ENCODE measurements at regions not wholly inside any gene's neighbourhood (a gene's known extent, or its start where the extent isn't known, plus 50 kb on each side); places are given as distances from the start of the nearest gene placed in this dataset.

- TF ChIP-seq CBX8 (IDR thresholded peaks at IDR 0.05; ENCODE audit: borderline replicate concordance, low read depth, low read length), result no peak
- TF ChIP-seq CTCF (IDR thresholded peaks at IDR 0.05; ENCODE audit: control extremely low read depth in 1 of 3, insufficient read depth in 1 of 3, low read depth in 1 of 3, low read length in 3 of 3), result no peak
- TF ChIP-seq SIN3A (conservative IDR thresholded peaks at IDR 0.05 in 1 of 2, IDR thresholded peaks at IDR 0.05 in 1 of 2; ENCODE audit: low read depth in 1 of 2, low read length in 2 of 2), result no peak
- TF ChIP-seq GABPA (IDR thresholded peaks at IDR 0.05; ENCODE audit: borderline replicate concordance, insufficient read depth, low read length), result no peak
- no peak for TF ChIP-seq CREB1 (IDR thresholded peaks at IDR 0.05)
- TF ChIP-seq RAD21 (IDR thresholded peaks at IDR 0.05 in 1 of 2, conservative IDR thresholded peaks at IDR 0.05 in 1 of 2; ENCODE audit: low read depth in 2 of 2, low read length in 2 of 2), result no peak
- no peak for TF ChIP-seq EGR1 (IDR thresholded peaks at IDR 0.05; ENCODE audit: borderline replicate concordance, low read depth, low read length)
- TF ChIP-seq SUZ12 (IDR thresholded peaks at IDR 0.05; ENCODE audit: low read length), result no peak
- no peak for TF ChIP-seq RBBP5 (IDR thresholded peaks at IDR 0.05; ENCODE audit: borderline replicate concordance, low read depth, low read length)
Observed at GRCh38 chr1:60989749-60990713, 92.3 kb upstream of the NFIA start (continued).
